HG03159 (cell line): ENCODE measurements at regions not wholly inside any gene's neighbourhood (a gene's known extent, or its start where the extent isn't known, plus 50 kb on each side); places are given as distances from the start of the nearest gene placed in this dataset.

Experiments used
- ATAC-seq: cut with Tn5 transposase; IDR thresholded peaks from one replicate; pipeline ENCODE4 v1.9.1; 2021; ENCODE audit warnings: mild to moderate bottlenecking, moderate library complexity; ENCODE audit not compliant: unreplicated experiment

DNA sequence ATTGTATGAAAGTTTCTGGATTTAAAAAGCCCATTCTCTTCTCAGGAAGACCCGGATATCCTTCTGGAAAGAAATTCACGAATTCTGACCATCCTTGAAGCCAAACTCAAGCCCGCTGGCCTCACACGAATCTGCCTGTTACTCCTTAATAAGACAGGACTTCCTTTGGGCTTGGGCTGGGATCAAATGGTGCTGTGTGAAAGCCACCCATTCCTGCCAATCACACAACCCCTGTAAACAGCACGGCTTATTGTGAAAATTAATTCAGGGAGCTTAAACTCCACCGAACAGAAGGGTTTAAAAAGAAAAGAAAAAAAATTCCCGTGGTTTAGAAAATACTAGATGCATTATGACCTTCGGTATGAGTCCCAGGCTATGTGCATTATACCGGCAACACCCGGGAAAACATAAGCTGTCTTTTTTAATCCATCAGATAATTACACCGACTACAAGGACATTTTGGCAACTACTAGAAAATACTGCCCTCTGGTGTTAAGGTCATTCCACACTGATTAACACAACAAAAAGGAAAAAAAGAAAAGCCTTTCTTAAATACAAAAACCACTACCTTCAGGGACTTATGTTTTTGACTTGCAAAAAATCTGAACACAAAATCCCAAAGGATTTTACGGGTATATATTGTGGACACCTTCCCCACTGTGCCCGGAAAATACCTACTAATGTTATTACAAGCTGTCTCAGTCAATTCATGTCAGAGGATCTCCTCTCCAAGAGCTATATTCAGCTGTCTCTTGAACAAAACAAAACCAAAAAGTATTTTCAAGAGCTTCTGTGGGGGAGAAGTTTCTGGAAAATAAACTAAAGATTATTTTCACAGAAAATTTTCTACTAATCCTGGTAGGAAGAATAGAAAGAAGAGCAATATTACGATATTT lies 76.0 kb upstream of the LSM14A start:
- ATAC-seq = no peak

DNA sequence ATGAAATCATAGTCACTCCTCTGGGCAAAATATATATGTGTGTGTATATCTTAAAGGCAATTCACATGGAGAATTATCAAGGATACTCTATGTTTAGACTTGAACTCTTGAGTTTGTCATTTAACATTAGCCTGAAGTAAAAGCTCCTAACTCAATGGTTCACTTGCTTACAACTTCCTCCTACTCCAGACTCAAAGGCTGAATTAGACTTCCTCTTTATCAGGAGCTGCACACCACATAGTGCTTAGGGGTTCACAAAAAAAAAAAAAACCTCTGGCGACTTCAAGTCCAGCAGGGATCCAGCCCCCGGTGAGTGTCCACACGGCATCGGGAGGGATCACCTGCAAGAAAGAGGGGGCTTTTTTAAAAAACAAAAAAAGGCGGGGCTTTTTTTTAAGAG lies 68.2 kb upstream of the LSM14A start:
- ATAC-seq = no peak

DNA sequence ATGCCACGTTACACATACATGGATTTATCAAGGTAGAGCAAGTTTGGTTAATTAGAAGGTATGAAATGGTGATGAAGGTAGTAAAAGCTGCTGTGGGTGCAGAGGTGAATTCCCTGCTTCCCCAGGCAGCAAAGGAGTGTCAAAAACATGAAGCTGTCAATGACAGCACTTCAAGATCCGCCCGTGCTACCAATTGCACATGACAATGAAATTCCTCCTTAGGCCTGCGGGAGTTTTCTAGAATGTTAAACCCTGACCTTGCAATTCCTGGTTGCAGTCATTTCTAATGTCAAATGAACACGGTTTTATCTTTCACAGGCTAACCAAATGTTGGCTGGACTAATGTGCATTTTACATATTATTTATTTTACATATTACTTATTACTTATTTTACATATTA lies 67.7 kb upstream of the LSM14A start:
- no peak for ATAC-seq

DNA sequence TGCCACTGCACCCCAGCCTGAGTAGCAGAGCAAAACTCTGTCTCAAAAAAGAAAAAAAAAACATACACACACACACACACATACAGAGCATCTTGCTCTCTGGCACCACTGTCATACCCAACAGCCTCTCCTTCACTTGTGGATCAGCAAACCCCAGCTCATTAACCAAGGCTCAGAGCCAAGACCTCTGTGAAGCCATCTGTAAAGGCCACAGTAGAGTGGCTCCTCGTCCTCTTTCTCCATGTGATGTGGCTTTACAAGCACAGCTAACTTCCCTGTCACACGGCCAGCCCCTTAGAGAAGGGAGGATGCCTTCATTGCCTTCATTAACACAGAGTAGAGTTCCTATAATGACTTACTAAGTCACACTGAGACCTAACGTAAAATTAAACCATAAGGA lies 62.7 kb upstream of the LSM14A start:
- ATAC-seq = no peak

DNA sequence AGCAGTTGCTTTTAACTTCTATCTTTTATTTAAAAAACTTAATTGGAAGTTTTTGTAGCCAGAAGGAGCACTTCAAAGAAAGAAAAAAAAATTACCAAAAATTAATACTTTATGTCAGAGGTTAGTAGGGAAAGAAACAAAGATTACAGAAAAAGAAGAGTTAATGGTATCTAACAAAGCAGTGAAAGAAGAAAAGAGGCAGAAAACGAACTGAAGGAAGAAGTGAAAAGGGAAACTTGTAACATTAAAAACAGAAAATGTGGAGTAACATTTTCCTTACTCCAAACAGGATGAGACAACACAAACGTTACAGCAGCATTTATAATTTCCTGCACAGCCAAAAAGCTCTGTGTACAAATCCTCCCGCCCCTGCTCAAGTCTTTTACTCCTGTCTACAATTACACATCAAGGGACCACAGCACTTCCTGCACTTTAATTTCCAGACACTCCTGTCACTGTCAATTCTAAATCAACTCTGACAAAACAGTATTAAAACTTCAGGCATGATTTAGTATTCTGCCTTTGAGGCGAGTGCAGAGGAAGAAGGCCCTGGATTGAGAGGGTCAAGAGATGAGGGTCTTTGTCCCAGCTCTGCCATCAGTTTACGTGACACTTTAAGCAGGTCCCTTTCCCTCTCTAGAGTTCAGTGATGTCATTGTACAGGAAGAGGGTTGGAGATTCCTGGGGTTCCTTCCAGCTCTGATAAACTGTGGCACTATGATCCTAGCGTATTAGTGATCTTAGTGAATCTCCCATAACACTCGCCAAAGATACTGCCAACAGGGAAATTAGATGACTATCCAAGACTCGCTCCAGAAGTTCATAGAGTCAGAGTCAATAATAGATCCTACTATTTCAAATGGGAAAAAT lies 53.2 kb upstream of the LSM14A start:
- no peak for ATAC-seq

DNA sequence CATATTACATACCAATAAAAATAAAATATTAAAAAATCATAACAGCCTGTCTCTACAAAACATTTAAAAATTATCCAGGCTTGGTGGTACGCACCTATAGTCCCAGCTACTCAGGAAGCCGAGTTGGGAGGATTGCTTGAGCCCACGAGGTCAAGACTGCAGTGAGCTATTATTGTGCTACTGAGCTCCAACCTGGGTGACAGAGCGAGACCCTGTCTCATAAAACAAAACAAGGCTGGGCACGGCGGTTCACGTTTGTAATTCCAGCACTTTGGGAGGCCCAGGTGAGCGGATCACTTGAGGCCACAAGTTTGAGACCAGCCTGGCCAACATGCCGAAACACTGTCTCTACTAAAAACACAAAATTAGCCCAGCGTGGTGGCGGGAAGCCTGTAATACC lies 52.2 kb upstream of the LSM14A start:
- no peak for ATAC-seq

DNA sequence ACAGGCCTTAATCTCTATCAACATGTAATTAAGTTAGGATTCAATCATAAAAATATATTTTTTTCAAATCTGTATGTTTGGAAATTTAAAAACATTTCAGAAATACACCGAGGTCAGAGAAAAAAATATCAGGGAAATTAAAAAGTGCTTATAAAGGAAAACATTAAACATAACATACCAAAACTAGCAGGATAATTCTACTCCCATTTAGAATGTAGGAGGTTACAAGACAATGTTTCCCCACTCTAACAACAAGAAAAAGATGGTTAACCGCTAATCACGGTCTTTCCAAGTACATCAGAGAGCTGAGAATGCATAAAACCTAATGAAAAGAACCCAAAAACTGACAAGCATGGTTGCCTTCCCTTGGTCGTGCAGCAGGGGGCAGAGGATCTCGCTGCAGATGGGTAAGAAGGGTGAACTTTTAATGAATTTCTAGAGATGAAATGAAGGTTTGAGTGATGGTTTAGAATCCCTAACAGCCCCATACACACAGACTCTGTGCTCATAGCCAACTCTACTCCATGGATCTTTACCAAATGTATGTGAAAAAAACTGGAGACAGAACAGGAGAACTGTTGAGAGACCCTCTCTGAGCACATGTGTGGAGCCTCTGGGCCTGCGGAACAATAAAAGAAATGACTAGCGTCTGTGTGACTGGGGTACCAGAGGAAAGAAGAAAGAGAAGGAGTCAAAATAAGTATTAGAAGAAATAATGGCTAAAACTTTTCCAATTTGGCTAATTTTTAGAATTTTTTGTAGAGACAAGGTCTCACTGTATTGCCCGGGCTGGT lies 51.3 kb upstream of the LSM14A start:
- ATAC-seq = no peak
